Esophagus squamous epithelium (tissue), 5 donors: ENCODE measurements at regions not wholly inside any gene's neighbourhood (a gene's known extent, or its start where the extent isn't known, plus 50 kb on each side); places are given as distances from the start of the nearest gene placed in this dataset.

Source experiments
- DNase-seq: peaks from one replicate; lab custom pipeline; 2025; lab: John Stamatoyannopoulos, UW
- H3K27ac ChIP-seq, 4 donors: fragments of 200-600 bp; sonication (generic); one replicate each; pipeline ENCODE4 v1.5.1; 2016 to 2019; ENCODE audit warnings: mild to moderate bottlenecking in 1 of 4
- H3K27me3 ChIP-seq, 4 donors: fragments of 200-600 bp; sonication (generic); 1 replicate in 3 of 4; 2 replicates in 1 of 4; pipeline versions ENCODE4 v1.5.1 to v1.6.0; 2017 to 2021; ENCODE audit warnings: antibody characterized with exemption in 1 of 4
- H3K36me3 ChIP-seq, 3 donors: fragments of 200-600 bp; sonication (generic); one replicate each; pipeline ENCODE4 v1.5.1; 2016 to 2019
- H3K4me1 ChIP-seq, 3 donors: fragments of 200-600 bp; sonication (generic); one replicate each; pipeline ENCODE4 v1.5.1; 2017 to 2019
- H3K4me3 ChIP-seq, 4 donors: fragments of 200-600 bp; sonication (generic); 1 replicate in 3 of 4; 2 replicates in 1 of 4; pipeline ENCODE4 v1.5.1; 2016 to 2019; ENCODE audit warnings: mild to moderate bottlenecking in 2 of 4, moderate library complexity in 1 of 4
- H3K9me3 ChIP-seq, 3 donors: fragments of 200-600 bp; sonication (generic); one replicate each; pipeline ENCODE4 v1.5.1; 2016 to 2019
- CTCF ChIP-seq, 6 experiments: fragments of 450-650 bp in 4 of 6; fragments of 200-600 bp in 2 of 6; sonication (generic) in 2 of 6; IDR thresholded peaks; one replicate each; pipeline ENCODE4 v1.5.1; 2016 to 2019; ENCODE audit warnings: antibody characterized with exemption in 6 of 6, mild to moderate bottlenecking in 4 of 6, moderate library complexity in 4 of 6
- POLR2A ChIP-seq, 4 donors: fragments of 450-650 bp; IDR thresholded peaks; one replicate each; pipeline ENCODE4 v1.6.1; 2017; ENCODE audit warnings: antibody characterized with exemption in 4 of 4, mild to moderate bottlenecking in 4 of 4, moderate library complexity in 3 of 4
- WGBS, 2 donors: methylation state at CpG; one replicate each; pipeline ENCODE4 v1.1.5; 2018; 5-methylcytosine and 5-hydroxymethylcytosine counted together
- intact Hi-C: fragments of 100-400 bp; cut with DNase I; formaldehyde crosslinking; loops from one replicate; pipeline ENCODE4 v1.15.0; 2022
- donor health status: DM: yes; HTN: yes; CAD: no.

- no peaks in the 10 kb centered on the region for H3K4me1 ChIP-seq
- WGBS, 2 donors = 82 to 85% methylated on average over 21 to 24 of the region's 24 CpGs
- no peak overlapping the region for H3K27ac ChIP-seq
- no peaks in the 10 kb centered on the region for H3K9me3 ChIP-seq
- DNase-seq = no peak
- H3K4me3 ChIP-seq = no peak overlapping the region
- H3K36me3 ChIP-seq = no peaks in the 10 kb centered on the region
- intact Hi-C loops = no loop called here
- TF ChIP-seq POLR2A (IDR thresholded peaks at IDR 0.05) (no peak), CTCF (IDR thresholded peaks at IDR 0.05) (no peak)
- no peaks in the 10 kb centered on the region for H3K27me3 ChIP-seq
Observed at GRCh38 chr15:92772626-92773244, 117.2 kb upstream of the FAM174B start.

- Histone ChIP-seq H3K27ac (no peak overlapping the region), H3K9me3 (no peaks in the 10 kb centered on the region), H3K4me1 (no peaks in the 10 kb centered on the region), H3K4me3 (no peak overlapping the region), H3K27me3 (no peaks in the 10 kb centered on the region), H3K36me3 (no peaks in the 10 kb centered on the region)
- 78 to 93% methylated on average over 6 of the region's 6 CpGs for WGBS, 2 donors
- TF ChIP-seq CTCF (IDR thresholded peaks at IDR 0.05) = no peak
- no peak for TF ChIP-seq POLR2A (IDR thresholded peaks at IDR 0.05)
- no peak for DNase-seq
- intact Hi-C loops = no loop called here
Observed at GRCh38 chr15:92773340-92773739, 117.8 kb upstream of the FAM174B start.

DNA sequence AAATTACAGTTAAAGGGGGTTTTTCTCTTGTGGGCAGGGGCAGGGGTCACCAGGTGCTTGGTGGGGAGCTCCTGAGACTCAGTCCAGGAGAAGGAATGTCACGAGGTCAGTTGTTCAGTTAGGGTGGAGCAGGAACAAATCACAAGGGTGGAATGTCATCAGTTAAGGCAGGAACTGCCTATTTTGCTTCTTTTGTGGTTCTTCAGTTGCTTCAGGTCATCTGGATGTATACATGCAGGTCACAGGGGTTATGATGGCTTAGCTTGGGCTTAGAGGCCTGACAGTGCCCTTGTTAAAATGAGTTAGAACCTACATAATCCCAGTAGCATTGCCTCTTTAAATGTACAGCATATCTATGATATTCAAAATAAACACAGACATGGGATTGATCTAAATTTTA is 120.2 kb upstream of the CHD2 start:
- Histone ChIP-seq H3K27ac (no peak overlapping the region), H3K4me3 (no peak overlapping the region), H3K4me1 (no peaks in the 10 kb centered on the region), H3K9me3 (peaks cover 0 to 7% (median 0%) of the 10 kb centered on the region in 3 donors), H3K36me3 (peaks cover 0 to 4% (median 0%) of the 10 kb centered on the region in 3 donors), H3K27me3 (no peaks in the 10 kb centered on the region)
- no peak for DNase-seq
- intact Hi-C loops = no loop called here
- whole genome bisulfite sequencing, 2 donors = 75 to 88% methylated on average over 1 of the region's 1 CpG
- no peak for TF ChIP-seq CTCF (IDR thresholded peaks at IDR 0.05)
- no peak for TF ChIP-seq POLR2A (IDR thresholded peaks at IDR 0.05)

DNA sequence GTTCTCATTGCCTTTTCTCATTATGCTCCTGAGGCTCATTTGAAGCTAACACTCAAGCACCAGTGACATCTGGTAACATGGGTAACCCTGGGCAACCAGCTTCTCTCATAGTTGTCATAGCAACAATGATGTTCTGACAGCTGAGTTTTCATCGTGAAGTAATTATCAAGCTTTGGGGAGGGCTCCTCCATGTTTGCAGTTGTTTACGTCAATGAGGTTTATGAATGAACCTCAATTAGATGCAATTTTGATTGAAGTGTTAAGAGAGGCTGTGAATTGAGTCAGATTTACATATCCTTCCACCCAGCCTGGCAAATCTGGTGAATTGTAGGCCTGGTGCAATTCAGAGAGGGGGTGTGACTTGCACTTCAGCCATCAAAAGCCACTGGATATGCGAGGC is 119.3 kb upstream of the CHD2 start:
- 91 to 92% methylated on average over 3 of the region's 3 CpGs for WGBS, 2 donors
- H3K9me3 ChIP-seq = peaks cover 0 to 7% (median 0%) of the 10 kb centered on the region in 3 donors
- H3K27me3 ChIP-seq = no peaks in the 10 kb centered on the region
- H3K4me3 ChIP-seq = no peak overlapping the region
- H3K36me3 ChIP-seq = peaks cover 0 to 4% (median 0%) of the 10 kb centered on the region in 3 donors
- TF ChIP-seq POLR2A (IDR thresholded peaks at IDR 0.05) = no peak
- no peak for TF ChIP-seq CTCF (IDR thresholded peaks at IDR 0.05)
- no peak for DNase-seq
- no peaks in the 10 kb centered on the region for H3K4me1 ChIP-seq
- no peak overlapping the region for H3K27ac ChIP-seq
- intact Hi-C loops = no loop called here

- H3K27ac ChIP-seq = no peak overlapping the region
- intact Hi-C loops = no loop called here
- peaks cover 0 to 7% (median 0%) of the 10 kb centered on the region in 3 donors for H3K9me3 ChIP-seq
- no peaks in the 10 kb centered on the region for H3K27me3 ChIP-seq
- H3K36me3 ChIP-seq = peaks cover 0 to 4% (median 0%) of the 10 kb centered on the region in 3 donors
- WGBS, 2 donors = 84 to 93% methylated on average over 3 to 4 of the region's 4 CpGs
- no peak for DNase-seq
- no peaks in the 10 kb centered on the region for H3K4me1 ChIP-seq
- no peak for TF ChIP-seq CTCF (IDR thresholded peaks at IDR 0.05)
- no peak for TF ChIP-seq POLR2A (IDR thresholded peaks at IDR 0.05)
- no peak overlapping the region for H3K4me3 ChIP-seq
Observed at GRCh38 chr15:92781925-92782453, 118.1 kb upstream of the CHD2 start.
